SK-N-MC (cell line): ENCODE measurements at regions not wholly inside any gene's neighbourhood (a gene's known extent, or its start where the extent isn't known, plus 50 kb on each side); places are given as distances from the start of the nearest gene placed in this dataset.

ENCODE experiments used
- DNase-seq: peaks from one replicate; pipeline ENCODE4 v3.0.0-alpha.2; 2011; ENCODE audit warnings: low read depth, low spot score
- H3K27ac ChIP-seq: fragments of 200-600 bp; sonication (generic); 2 replicates; pipeline ENCODE4 v1.5.1; 2016; ENCODE audit warnings: mixed run types
- H3K36me3 ChIP-seq: fragments of 200-600 bp; sonication (generic); 2 replicates; pipeline ENCODE4 v1.6.1; 2017; ENCODE audit warnings: antibody characterized with exemption, low read length, mixed read lengths; ENCODE audit not compliant: insufficient read depth
- H3K4me3 ChIP-seq: fragments of 200-600 bp; sonication (generic); 2 replicates; pipeline ENCODE4 v1.5.1; 2016
- H3K9ac ChIP-seq: fragments of 200-600 bp; sonication (generic); 2 replicates; pipeline ENCODE4 v1.8.0; 2017; ENCODE audit warnings: mixed run types, mixed read lengths; ENCODE audit not compliant: insufficient read length
- H3K9me3 ChIP-seq: fragments of 200-600 bp; sonication (generic); 2 replicates; pipeline ENCODE4 v1.6.1; 2017; ENCODE audit warnings: low read depth, mild to moderate bottlenecking, antibody characterized with exemption, low read length, moderate library complexity, mixed read lengths
- EZH2 ChIP-seq: fragments of 200-600 bp; sonication (generic); IDR thresholded peaks from one replicate; pipeline ENCODE4 v1.6.1; 2017; ENCODE audit warnings: antibody characterized with exemption
- FOXP2 ChIP-seq: optimal IDR thresholded peaks from 2 replicates; pipeline ENCODE3; 2011; ENCODE audit warnings: mild to moderate bottlenecking, moderate library complexity; ENCODE audit not compliant: insufficient read depth; ENCODE audit errors: extremely low read length, control extremely low read depth
- POLR2AphosphoS5 ChIP-seq: IDR thresholded peaks from 2 replicates; pipeline ENCODE4 v1.6.1; 2012; ENCODE audit warnings: mild to moderate bottlenecking, low read depth, low read length, borderline replicate concordance

DNA sequence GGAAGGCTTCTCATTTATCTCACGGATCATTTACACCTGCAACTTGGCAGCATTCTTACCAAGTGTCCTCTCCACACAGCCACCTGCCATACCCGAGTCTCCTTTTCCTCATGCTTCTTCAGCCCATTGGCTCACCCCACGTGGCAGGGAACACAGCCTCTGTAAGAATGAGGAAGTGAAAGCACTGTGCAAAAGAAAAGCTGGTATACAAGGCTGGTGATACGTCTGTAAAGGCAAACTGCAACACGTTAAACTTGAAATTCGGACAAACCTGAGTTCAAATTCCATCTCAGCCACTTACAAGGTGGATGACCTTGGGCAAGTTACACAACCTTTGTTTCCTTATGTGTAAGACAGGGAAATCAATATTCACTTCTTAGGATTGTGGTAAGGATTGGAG, 164.0 kb upstream of the RASGEF1B start:
- no peak overlapping the region for H3K9ac ChIP-seq
- no peak overlapping the region for H3K4me3 ChIP-seq
- no peak for TF ChIP-seq FOXP2
- no peak for TF ChIP-seq POLR2AphosphoS5
- no peak for TF ChIP-seq EZH2
- H3K27ac ChIP-seq, result no peak overlapping the region
- no peaks in the 10 kb centered on the region for H3K36me3 ChIP-seq
- DNase-seq, result no peak
- no peaks in the 10 kb centered on the region for H3K9me3 ChIP-seq

DNA sequence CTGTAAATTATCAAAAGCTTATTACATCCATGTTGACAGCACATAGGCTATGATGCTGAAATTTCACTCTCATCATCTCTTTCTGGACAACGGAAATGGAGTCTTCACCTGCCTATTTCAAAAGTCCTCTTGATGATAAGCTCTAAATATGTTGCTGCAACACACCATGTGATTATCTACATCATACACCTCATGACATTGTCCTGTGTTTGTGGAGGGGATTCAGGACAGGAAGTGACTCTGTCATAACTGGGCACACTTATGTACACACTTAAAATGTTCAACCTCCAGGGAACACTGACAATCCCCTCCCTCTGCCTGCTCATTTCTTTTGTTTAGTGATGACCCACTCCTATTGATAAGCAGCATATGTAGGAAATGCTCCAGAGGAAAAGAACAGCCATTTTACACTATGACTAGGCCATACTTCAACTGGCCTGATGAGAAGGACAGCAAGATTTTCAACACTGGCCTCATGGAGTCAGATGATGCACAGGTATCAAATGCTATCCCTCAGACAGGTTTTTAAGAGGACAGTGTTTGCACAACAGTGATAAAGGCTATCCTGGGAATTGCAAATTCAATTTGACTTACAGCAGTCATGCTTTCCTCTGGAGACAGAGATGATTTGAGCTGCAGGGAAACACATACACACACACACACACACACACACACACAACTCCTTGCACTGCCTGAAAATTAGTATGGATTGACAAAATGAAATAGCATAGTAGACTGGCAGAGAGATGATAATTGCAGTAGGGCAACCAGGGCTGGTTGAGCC, 163.3 kb upstream of the RASGEF1B start:
- Histone ChIP-seq H3K9me3 (no peaks in the 10 kb centered on the region), H3K36me3 (no peaks in the 10 kb centered on the region), H3K9ac (no peak overlapping the region), H3K27ac (no peak overlapping the region), H3K4me3 (no peak overlapping the region)
- no peak for DNase-seq
- TF ChIP-seq POLR2AphosphoS5 (no peak), FOXP2 (no peak), EZH2 (no peak)

DNA sequence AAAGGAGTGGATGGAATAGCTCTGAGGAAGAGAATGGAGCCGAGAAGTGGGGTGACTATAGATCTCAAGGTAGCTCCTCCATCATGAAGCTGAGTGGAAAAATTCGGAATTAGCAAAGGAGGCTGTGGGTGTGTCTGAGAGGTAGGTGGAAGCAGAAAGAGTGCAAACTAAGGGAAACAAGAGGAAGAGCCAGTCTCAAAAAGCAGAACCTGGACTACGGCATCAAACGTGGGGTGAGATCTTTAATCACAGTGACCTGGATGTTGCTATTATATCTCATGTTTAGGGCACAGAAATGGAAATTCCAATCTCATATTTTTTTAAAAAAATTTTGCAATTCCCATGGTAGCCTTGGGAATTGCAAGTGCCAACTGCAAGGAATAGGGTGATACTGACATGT, 162.5 kb upstream of the RASGEF1B start:
- Histone ChIP-seq H3K36me3 (no peaks in the 10 kb centered on the region), H3K9ac (no peak overlapping the region), H3K9me3 (no peaks in the 10 kb centered on the region), H3K27ac (no peak overlapping the region), H3K4me3 (no peak overlapping the region)
- no peak for DNase-seq
- TF ChIP-seq POLR2AphosphoS5 (no peak), EZH2 (no peak), FOXP2 (no peak)

DNA sequence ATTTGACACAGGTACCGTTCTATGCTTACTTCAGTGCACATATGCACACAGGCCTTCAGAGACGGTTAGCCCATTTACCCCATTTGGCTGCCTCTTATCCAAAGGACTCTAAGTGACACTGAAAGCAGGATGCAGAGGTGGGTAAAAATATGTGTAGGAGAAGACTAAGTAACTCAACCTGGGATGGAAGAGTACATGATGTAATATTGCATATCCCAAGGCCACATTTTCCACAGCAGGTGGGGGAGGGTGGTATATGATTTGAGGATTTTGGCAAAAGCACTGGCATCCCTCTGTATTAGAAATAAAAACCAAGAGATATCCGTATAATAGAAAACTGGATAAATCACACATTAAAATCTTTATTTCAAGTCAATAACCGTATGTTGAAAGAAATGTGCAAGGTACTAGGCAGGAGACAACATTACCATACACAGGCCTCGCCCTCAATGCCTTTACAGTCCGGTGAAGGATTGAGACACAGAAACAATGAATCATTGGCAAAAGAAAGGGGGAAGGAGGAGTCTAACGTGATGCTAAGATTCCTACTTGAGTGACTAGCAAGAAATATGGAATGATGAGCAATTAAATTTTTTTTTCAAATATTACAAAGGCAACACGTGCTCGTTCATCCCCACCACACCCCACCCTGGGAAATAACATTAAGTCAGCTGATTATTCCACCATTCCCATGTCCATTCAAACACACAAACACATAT, 161.0 kb upstream of the RASGEF1B start:
- TF ChIP-seq FOXP2 (no peak), EZH2 (no peak), POLR2AphosphoS5 (no peak)
- Histone ChIP-seq H3K9me3 (no peaks in the 10 kb centered on the region), H3K36me3 (no peaks in the 10 kb centered on the region), H3K27ac (no peak overlapping the region), H3K9ac (no peak overlapping the region), H3K4me3 (no peak overlapping the region)
- no peak for DNase-seq

DNA sequence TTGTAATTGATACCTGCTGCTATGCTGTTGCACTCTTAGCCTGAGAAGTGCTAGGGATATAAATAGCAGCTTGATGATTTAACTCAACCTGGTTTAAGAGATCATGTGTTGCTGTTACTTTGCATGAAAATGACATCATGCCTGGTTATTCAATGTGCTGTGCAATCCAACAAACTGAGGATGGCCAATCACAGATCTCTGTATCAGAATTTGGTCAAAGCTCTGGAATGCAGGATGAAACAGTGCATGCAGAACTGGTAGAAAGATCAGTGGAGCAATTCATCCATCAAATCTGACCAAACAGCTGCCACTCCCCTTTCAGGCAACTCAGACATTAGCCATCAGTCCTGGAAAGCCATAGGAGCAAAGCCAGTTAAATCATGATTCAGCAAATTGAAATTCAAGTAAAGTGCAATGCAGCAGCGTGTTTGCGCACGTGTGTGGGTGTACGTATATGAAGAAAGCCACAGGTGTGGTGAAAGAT, 160.3 kb upstream of the RASGEF1B start:
- H3K27ac ChIP-seq, result peak overlapping the region; percentile 69
- TF ChIP-seq FOXP2 (no peak), EZH2 (no peak), POLR2AphosphoS5 (no peak)
- DNase-seq, result peak; percentile 22
- no peak overlapping the region for H3K4me3 ChIP-seq
- H3K36me3 ChIP-seq, result no peaks in the 10 kb centered on the region
- no peaks in the 10 kb centered on the region for H3K9me3 ChIP-seq
- no peak overlapping the region for H3K9ac ChIP-seq

DNA sequence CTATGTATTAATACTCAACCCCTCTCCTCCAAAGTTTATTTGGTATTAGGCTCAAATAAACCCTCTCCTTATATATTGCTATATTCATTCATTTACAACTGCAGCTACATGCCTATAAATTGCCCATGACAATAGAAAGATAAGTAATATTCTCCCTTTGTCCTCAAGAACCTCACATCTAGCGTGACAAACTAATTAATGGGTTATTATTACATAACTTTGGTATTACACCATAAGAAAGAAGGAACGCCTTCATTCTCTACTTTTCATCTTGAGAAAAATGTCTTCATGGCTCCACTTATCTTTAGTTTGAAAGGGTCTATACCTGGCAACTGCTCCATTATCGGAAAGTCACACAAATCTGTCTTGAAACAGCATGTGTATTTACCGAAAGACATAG, 157.7 kb upstream of the RASGEF1B start:
- DNase-seq, result no peak
- H3K9me3 ChIP-seq, result no peaks in the 10 kb centered on the region
- no peak overlapping the region for H3K27ac ChIP-seq
- H3K36me3 ChIP-seq, result no peaks in the 10 kb centered on the region
- H3K9ac ChIP-seq, result no peak overlapping the region
- H3K4me3 ChIP-seq, result no peak overlapping the region
- TF ChIP-seq POLR2AphosphoS5 (no peak), EZH2 (no peak), FOXP2 (no peak)

DNA sequence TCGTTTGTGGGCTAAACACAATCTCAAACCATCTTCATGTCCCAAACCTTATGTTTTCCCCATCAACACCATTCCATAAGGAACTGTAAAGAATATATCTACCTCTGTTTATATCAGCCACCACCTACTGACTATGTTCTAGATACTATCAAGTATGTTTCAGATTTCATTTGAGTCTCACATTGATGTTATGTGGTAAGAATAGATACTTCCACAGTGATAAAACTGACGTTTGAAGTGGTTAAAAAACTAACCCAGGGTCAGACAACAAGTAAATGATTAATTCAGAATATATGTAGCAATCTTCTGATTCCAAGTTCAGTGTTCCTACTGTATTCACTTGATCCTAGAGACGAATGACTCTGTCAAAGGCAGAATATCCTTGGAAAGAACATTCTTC, 156.8 kb upstream of the RASGEF1B start:
- no peak for DNase-seq
- no peak overlapping the region for H3K9ac ChIP-seq
- H3K4me3 ChIP-seq, result no peak overlapping the region
- no peak overlapping the region for H3K27ac ChIP-seq
- H3K36me3 ChIP-seq, result no peaks in the 10 kb centered on the region
- TF ChIP-seq FOXP2, result no peak
- TF ChIP-seq POLR2AphosphoS5, result no peak
- no peak for TF ChIP-seq EZH2
- H3K9me3 ChIP-seq, result no peaks in the 10 kb centered on the region

DNA sequence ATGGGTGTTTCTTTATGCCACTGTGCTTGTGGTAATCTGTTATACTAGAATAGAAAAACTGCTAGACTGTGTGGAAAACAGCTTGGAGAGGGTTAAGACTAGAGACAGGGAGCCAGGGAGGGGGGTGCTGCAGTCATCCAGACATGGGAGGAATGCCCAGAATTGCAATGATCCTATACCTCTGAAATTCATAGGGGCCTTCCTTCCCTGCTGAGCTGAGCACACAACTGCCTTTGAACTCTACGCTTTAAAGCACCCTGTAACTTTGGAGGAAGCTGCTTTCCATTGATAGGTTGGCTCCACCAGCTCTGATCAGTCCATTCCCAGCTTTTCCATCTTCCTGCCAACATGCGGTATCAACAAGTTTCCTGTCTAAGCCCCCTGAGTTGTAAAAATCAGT, 155.9 kb upstream of the RASGEF1B start:
- H3K27ac ChIP-seq, result no peak overlapping the region
- TF ChIP-seq EZH2, result no peak
- TF ChIP-seq POLR2AphosphoS5, result no peak
- no peak for TF ChIP-seq FOXP2
- DNase-seq, result no peak
- no peak overlapping the region for H3K4me3 ChIP-seq
- H3K9ac ChIP-seq, result no peak overlapping the region
- no peaks in the 10 kb centered on the region for H3K36me3 ChIP-seq
- H3K9me3 ChIP-seq, result no peaks in the 10 kb centered on the region
